Activated naive CD8-positive, alpha-beta T cell treated with anti-CD3 and anti-CD28 coated beads, Interleukin-2, amount 10 ng/mL, durations not matched to agents 7 days and 5 days (primary cell): ENCODE measurements at regions not wholly inside any gene's neighbourhood (a gene's known extent, or its start where the extent isn't known, plus 50 kb on each side); places are given as distances from the start of the nearest gene placed in this dataset.

Experiments used
- ATAC-seq: fragments of 150-1000 bp; cut with Tn5 transposase; one replicate; pipeline ENCODE4 v1.10.0; 2021; ENCODE audit warnings: low read depth, moderate library complexity
- POLR2A ChIA-PET: fragments of 350-600 bp; sonication (Branson Sonifier 250); formaldehyde crosslinking; loops from one replicate; lab custom pipeline; 2021; ENCODE audit warnings: antibody characterized with exemption; lab: Charles Lee
- DNase-seq: peaks from one replicate; pipeline ENCODE4 v3.0.0; 2021
- H3K27ac Mint-ChIP-seq: one replicate; pipeline ENCODE4 v1.8.0; 2022; ENCODE audit warnings: mild to moderate bottlenecking, mixed read lengths
- H3K27me3 Mint-ChIP-seq: one replicate; pipeline ENCODE4 v1.8.0; 2022; ENCODE audit warnings: mild to moderate bottlenecking, moderate library complexity, mixed read lengths
- H3K36me3 Mint-ChIP-seq: one replicate; pipeline ENCODE4 v1.8.0; 2021; ENCODE audit warnings: mild to moderate bottlenecking, mixed read lengths
- H3K4me1 Mint-ChIP-seq: one replicate; pipeline ENCODE4 v1.8.0; 2021; ENCODE audit warnings: mixed read lengths
- H3K4me3 Mint-ChIP-seq: one replicate; pipeline ENCODE4 v1.8.0; 2022; ENCODE audit warnings: mild to moderate bottlenecking, moderate library complexity, mixed read lengths
- H3K9me3 Mint-ChIP-seq: one replicate; pipeline ENCODE4 v1.8.0; 2021; ENCODE audit warnings: mixed read lengths

DNA sequence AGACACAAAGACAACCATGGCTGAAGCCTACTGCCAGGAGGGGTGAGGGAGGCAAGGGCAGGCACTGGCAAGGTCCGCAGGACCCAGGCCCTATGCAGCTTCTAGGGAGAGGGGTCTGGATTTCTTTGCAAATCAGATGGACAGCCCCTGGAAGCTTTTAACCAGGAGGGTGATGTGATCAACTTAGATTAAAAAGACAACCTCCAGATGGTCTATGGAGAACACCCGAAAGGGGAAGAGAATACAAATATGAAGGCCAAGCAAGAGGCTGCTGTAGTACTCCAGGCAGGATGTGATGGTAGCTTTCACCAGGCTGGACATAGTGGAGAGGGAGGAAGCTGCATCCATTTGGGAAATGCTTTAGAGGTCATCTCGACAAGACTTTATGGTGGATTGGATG lies 83.3 kb upstream of the TSPAN11 start:
- POLR2A ChIA-PET, result no interaction called here
- no peak overlapping the region for H3K27ac Mint-ChIP-seq
- peaks cover 7% of the 10 kb centered on the region for H3K27me3 Mint-ChIP-seq
- H3K4me1 Mint-ChIP-seq, result peaks cover 3% of the 10 kb centered on the region
- H3K4me3 Mint-ChIP-seq, result no peak overlapping the region
- H3K9me3 Mint-ChIP-seq, result no peaks in the 10 kb centered on the region
- ATAC-seq (no peak), DNase-seq (no peak)
- no peaks in the 10 kb centered on the region for H3K36me3 Mint-ChIP-seq

DNA sequence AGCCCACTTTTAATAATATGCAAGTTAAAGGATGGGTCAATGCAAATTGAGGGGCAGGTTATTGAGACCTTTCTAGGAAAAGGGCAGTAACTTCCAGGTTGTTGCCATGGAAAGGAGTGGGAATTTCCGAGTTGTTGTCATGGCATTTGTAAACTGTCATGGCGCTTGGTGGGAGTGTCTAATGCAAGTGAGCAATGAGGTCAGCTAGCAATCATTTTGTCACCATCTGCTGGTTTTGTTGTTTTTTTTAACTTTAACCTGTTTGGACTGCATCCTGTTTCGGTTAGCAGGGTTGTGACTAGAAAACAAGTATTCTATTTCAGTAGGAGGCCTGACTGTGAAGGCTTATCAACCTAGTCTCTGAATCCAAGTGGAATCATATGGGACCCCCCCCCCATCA lies 85.8 kb upstream of the TSPAN11 start:
- H3K27me3 Mint-ChIP-seq, result peaks cover 16% of the 10 kb centered on the region

DNA sequence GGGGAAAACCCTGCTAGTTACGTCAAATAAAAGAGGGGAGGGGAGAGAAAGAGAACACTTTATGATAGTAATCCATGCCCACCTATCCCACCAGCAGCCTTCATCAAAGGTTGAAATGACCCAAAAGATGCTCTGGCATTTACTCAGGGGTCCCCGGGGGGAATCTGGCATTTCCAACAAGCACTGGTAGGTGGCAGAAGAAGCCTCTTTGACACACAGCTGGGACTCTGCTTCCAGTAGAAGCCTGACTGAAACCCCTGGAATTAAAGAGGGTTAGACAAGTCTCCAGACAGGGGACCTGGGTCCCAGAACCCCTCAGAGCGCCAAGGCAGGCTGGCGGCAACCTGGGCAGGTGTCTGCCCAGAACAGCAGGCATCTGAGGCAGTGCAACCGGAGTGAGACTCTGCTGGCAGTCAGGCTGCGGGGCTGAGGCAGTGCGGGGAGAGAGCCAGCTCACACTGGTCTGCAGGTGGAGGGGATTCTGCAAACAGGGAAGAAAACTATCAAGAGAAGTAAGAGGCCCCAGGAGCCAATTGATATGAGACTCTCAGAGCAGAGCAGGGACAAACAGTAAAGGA lies 85.0 kb upstream of the CAPRIN2 start:
- H3K27me3 Mint-ChIP-seq, result peaks cover 22% of the 10 kb centered on the region
- H3K9me3 Mint-ChIP-seq, result no peaks in the 10 kb centered on the region
- H3K4me1 Mint-ChIP-seq, result peaks cover 3% of the 10 kb centered on the region
- ATAC-seq (no peak), DNase-seq (no peak)
- no peak overlapping the region for H3K27ac Mint-ChIP-seq
- POLR2A ChIA-PET, result no interaction called here
- no peak overlapping the region for H3K4me3 Mint-ChIP-seq
- no peaks in the 10 kb centered on the region for H3K36me3 Mint-ChIP-seq

More for the DNA sequence above, 85.8 kb upstream of the TSPAN11 start:
- H3K27ac Mint-ChIP-seq, result no peak overlapping the region
- POLR2A ChIA-PET, result no interaction called here
- H3K4me1 Mint-ChIP-seq, result peaks cover 3% of the 10 kb centered on the region
- ATAC-seq, result no peak
- no peaks in the 10 kb centered on the region for H3K36me3 Mint-ChIP-seq
- DNase-seq, result no peak
- no peaks in the 10 kb centered on the region for H3K9me3 Mint-ChIP-seq
- no peak overlapping the region for H3K4me3 Mint-ChIP-seq

DNA sequence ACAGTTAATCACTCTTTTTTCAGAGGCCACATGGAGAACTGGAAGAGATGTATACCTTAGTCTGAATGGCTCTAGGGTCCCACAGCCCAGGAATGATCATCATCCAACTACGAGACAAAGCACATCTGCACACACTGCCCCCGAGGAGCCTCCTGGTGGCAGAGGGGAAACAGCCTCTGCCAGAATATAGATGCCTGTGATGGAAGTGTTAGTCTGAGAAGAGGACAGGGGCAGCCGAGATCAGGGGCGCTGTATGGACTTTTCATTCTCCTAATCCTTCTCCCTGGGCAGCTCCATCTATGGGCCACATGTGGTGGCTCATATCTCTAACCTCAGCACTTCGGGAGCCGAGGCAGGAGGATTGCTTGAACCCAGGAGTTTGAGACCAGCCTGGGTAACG lies 82.8 kb upstream of the CAPRIN2 start:
- POLR2A ChIA-PET, result no interaction called here

DNA sequence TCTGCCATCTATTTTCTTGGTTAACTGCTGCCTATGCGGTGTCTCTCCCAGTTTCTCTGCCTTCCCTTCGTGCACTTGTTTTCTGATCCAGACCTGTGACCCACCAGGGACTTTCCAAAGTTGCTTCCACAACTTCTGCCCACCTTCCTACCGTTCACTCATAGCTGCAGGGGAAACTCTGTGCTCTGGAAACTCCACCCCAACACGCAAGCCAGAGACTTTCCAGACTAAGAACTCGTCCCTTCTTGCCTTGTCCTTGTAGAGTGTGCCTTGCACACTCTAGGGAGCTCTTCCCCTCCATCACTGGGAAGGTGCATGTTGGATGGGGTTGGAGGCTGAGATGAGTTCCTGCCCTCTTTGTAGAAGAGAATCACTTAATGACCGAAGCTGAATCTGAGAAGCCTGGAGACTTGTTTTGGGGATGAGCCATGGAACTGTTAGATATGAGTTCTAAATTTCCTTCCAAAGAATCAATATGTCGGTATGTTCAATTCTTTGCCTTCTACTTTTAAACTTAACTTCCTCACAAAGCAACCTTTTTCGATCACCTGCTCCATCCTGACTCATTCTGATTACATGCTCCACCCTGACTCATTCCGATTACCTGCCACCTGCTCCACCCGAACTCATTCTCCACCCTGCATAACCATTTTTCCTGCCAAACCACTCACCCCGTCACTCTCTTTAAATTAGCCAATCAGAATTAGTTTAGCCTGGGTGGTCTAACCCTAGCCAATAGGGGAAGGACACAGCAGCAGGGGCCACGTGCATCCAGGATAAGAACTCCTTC lies 82.1 kb upstream of the CAPRIN2 start:
- H3K4me3 Mint-ChIP-seq, result no peak overlapping the region
- POLR2A ChIA-PET, result no interaction called here
- ATAC-seq (no peak), DNase-seq (no peak)
- H3K27ac Mint-ChIP-seq, result no peak overlapping the region
- H3K27me3 Mint-ChIP-seq, result peaks cover 19% of the 10 kb centered on the region
- H3K36me3 Mint-ChIP-seq, result no peaks in the 10 kb centered on the region
- no peaks in the 10 kb centered on the region for H3K4me1 Mint-ChIP-seq
- no peaks in the 10 kb centered on the region for H3K9me3 Mint-ChIP-seq

More for the DNA sequence above, 82.8 kb upstream of the CAPRIN2 start:
- Mint-ChIP-seq H3K27ac (no peak overlapping the region), H3K36me3 (no peaks in the 10 kb centered on the region), H3K4me3 (no peak overlapping the region), H3K27me3 (peaks cover 22% of the 10 kb centered on the region), H3K9me3 (no peaks in the 10 kb centered on the region), H3K4me1 (no peaks in the 10 kb centered on the region)
- DNase-seq (no peak), ATAC-seq (no peak)

DNA sequence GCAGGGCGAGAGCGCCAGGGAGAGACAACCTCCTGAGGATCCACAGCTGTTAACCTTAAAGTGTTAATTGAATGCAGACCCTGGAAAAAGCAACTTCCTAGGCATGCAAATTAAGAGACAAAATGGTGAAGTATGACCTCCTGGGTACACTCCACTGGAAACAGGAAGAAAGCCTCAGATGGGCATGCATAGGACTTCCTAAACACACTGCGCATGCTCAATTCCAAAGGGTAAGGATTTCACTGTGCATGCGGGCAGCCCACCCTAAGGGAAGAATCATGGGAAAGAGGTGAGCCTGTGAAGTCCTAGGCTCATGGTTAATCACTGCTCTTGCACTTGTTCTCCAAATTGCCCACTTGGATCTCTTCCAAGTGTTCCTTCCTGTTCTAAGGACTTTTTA lies 80.5 kb upstream of the CAPRIN2 start:
- Mint-ChIP-seq H3K36me3 (no peaks in the 10 kb centered on the region), H3K27me3 (peaks cover 23% of the 10 kb centered on the region), H3K27ac (no peak overlapping the region), H3K9me3 (no peaks in the 10 kb centered on the region), H3K4me3 (no peak overlapping the region), H3K4me1 (no peaks in the 10 kb centered on the region)
- ATAC-seq, result no peak
- POLR2A ChIA-PET, result no interaction called here
- no peak for DNase-seq

DNA sequence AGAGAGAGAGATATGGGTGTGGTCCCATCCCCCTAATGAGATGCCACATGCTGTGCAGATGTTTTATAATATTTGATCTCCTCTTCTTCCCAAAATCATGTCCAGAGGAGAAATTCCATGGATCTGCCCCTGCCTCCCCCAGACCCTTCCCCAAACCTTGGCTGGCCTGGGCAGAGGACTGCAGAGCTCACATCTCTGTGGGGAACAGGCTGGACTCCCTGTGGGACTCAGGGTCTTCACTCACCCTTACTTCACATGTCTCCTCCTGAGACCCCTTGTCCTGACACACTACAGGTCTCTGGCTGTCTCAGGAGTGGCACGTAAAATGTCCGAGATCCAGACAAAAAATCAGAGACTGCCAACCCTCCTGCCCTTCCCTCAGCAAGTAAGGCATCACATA lies 76.0 kb upstream of the CAPRIN2 start:
- Mint-ChIP-seq H3K4me3 (no peak overlapping the region), H3K4me1 (no peaks in the 10 kb centered on the region), H3K9me3 (no peaks in the 10 kb centered on the region), H3K27me3 (peaks cover 23% of the 10 kb centered on the region), H3K27ac (no peak overlapping the region), H3K36me3 (no peaks in the 10 kb centered on the region)
- ATAC-seq (no peak), DNase-seq (no peak)
- POLR2A ChIA-PET, result no interaction called here

DNA sequence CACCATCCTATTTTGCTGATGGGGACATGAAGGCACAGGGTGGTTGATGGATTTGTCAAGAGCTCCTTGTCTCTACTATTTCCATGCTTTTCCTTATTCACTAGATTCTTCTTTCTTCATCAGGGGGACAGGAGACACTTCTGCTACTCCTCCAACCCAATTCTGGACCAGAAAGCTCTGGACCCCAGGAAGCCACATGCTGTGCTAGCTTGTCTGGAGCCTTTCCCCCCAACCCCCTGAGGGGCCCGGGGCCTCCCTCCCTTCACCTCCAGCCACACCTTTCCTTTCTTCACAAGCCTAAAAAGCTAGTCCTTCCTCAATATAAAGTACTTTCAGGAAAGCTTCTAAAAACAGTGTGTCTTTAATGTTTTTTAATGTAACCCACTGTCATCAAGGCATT lies 75.1 kb upstream of the CAPRIN2 start:
- DNase-seq (no peak), ATAC-seq (no peak)
- H3K4me1 Mint-ChIP-seq, result no peaks in the 10 kb centered on the region
- H3K36me3 Mint-ChIP-seq, result no peaks in the 10 kb centered on the region
- POLR2A ChIA-PET, result no interaction called here
- peaks cover 17% of the 10 kb centered on the region for H3K27me3 Mint-ChIP-seq
- H3K4me3 Mint-ChIP-seq, result no peak overlapping the region
- H3K9me3 Mint-ChIP-seq, result no peaks in the 10 kb centered on the region
- no peak overlapping the region for H3K27ac Mint-ChIP-seq

DNA sequence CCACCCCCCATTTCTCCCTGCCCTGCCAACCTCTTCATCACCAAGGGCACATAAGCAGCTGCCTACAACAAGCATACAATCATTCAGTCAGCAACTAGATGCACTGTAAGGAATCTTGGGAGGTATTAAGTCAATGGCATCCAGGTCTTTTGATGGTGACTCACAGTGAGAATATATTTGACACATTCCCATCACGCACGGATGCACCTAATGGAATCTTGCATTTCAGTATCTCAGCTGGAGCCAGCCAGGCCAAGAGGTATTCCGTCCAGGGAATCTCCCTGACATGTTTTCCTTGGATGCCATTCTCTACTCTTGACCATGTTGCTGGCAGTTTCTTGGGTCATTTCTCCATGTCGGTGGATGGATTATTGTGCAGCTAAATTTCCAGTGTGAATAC lies 73.9 kb upstream of the CAPRIN2 start:
- no peak for DNase-seq
- no peaks in the 10 kb centered on the region for H3K36me3 Mint-ChIP-seq
- no peak overlapping the region for H3K27ac Mint-ChIP-seq
- POLR2A ChIA-PET, result no interaction called here
- peaks cover 2% of the 10 kb centered on the region for H3K4me1 Mint-ChIP-seq
- no peak overlapping the region for H3K4me3 Mint-ChIP-seq
- peaks cover 20% of the 10 kb centered on the region for H3K27me3 Mint-ChIP-seq
- no peak for ATAC-seq
- H3K9me3 Mint-ChIP-seq, result no peaks in the 10 kb centered on the region

DNA sequence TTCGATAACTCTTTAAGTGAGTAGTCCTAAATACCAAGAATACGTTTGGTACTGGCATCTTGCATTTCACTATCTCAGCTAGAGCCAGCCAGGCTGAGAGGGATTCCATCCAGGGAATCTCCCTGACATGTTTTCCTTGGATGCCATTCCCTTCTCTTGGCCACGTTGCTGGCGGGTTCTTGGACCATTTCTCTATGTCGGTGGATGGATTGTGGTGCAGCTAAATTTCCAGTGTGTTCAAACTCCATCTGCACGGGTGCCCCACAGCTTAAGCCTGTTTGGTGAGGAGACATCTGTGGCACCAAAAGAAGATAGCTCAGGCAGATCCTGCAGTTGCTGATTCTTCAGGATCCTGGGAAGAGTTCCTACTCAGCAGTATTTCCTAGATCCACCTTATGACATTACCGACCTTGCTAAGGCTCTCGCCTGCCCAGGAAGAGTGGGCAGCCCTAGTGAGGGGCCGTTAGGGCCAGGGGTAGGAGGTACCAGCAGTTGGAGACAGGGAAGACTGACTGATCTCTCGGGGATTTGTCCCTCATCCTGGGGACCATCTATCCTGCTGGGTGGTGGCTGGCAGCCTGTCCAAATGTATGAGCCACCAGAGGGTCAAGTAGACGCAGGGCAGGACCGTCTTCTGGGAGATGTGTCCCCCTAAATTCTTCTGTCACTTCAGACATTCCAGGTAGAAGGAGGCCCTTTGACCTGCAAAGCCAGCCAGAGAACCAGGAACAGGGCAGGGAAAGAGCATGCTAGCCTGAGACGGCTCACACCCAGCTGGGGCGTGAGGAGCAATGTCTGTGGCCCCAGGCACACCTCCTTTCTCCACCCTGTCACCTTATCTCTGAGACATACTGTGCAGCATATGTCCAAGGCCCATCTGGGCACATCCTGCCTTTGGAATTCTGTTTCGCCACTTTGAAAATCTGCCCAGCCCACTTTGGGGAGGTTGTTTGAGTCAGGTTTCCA lies 72.6 kb upstream of the CAPRIN2 start:
- no peak overlapping the region for H3K4me3 Mint-ChIP-seq
- no peak overlapping the region for H3K27ac Mint-ChIP-seq
- H3K4me1 Mint-ChIP-seq, result peaks cover 7% of the 10 kb centered on the region
- H3K27me3 Mint-ChIP-seq, result peaks cover 27% of the 10 kb centered on the region
- no peak for DNase-seq
- no peak for ATAC-seq
- H3K36me3 Mint-ChIP-seq, result no peaks in the 10 kb centered on the region
- H3K9me3 Mint-ChIP-seq, result no peaks in the 10 kb centered on the region
- POLR2A ChIA-PET, result no interaction called here

DNA sequence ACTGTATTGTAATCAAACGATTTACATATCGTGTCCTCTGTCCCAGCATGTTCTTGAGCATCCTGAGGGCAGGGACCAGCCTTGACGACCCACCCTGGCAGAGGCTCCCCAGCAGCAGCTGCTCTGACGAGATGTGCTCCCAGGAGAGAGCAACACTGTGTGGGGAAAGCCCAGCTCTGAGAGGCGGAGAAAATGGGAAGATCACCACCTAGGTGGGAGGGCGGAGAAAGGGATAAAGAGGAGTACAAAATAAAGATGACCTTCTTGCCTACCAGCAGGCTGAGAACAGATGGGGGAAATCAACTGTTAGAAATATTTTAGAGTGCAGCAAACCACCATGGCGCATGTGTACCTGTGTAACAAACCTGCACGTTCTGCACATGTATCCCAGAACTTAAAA lies 71.5 kb upstream of the CAPRIN2 start:
- peaks cover 33% of the 10 kb centered on the region for H3K27me3 Mint-ChIP-seq
- POLR2A ChIA-PET, result no interaction called here
- H3K36me3 Mint-ChIP-seq, result no peaks in the 10 kb centered on the region
- no peak overlapping the region for H3K4me3 Mint-ChIP-seq
- no peak for ATAC-seq
- peaks cover 10% of the 10 kb centered on the region for H3K4me1 Mint-ChIP-seq
- H3K27ac Mint-ChIP-seq, result no peak overlapping the region
- DNase-seq, result no peak
- no peaks in the 10 kb centered on the region for H3K9me3 Mint-ChIP-seq

DNA sequence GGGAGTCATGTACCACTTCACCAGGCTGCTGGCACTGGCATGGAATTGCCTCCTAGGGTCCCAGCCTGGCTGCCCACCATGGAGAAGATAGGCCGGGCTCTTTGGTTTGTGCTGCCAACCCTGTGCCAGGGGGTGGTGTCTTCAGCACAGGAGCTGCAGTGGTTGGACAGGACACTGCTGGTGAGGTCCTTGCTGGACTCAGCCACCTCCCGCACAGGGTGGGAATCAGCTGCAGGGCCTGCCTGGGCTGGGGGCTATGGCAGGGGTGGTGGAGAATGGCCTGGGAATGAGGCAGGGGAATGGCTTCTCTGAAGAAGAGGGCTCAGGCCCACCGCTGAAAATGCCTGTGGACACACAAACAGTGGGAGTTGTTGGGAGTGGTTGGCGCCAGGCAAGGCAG lies 70.6 kb upstream of the CAPRIN2 start:
- Mint-ChIP-seq H3K9me3 (no peaks in the 10 kb centered on the region), H3K4me3 (no peak overlapping the region), H3K27me3 (peaks cover 40% of the 10 kb centered on the region), H3K36me3 (no peaks in the 10 kb centered on the region), H3K4me1 (peaks cover 10% of the 10 kb centered on the region), H3K27ac (no peak overlapping the region)
- no peak for DNase-seq
- ATAC-seq, result no peak
- POLR2A ChIA-PET, result no interaction called here

DNA sequence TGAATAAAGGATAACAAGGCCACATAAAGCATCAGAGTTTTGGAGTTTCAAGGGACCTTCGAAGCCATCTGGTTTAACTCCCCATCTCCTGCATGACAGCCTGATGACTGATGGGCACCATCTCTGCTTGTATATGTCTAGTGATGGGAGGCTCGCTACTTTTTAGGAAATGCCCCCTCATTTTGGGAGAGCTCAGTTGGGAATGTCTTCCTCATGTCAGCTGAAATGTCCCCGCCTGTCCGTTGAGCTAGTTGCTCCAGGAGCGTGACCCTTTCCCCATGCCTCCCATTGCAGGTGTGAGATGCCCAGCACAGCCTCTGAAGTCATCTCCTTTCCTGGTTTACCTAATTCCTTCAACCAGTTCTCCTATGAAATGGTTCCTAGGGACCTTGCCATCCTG lies 69.6 kb upstream of the CAPRIN2 start:
- Mint-ChIP-seq H3K4me1 (peaks cover 10% of the 10 kb centered on the region), H3K36me3 (no peaks in the 10 kb centered on the region), H3K27me3 (peaks cover 42% of the 10 kb centered on the region), H3K9me3 (no peaks in the 10 kb centered on the region), H3K4me3 (no peak overlapping the region), H3K27ac (no peak overlapping the region)
- POLR2A ChIA-PET, result no interaction called here
- no peak for ATAC-seq
- DNase-seq, result no peak
